IPS-15b (cell line): ENCODE measurements at regions not wholly inside any gene's neighbourhood (a gene's known extent, or its start where the extent isn't known, plus 50 kb on each side); places are given as distances from the start of the nearest gene placed in this dataset.
A peak's percentile ranks its signal among the peaks of the same experiment; 100 is the strongest.

ENCODE experiments used
- H3K27me3 ChIP-seq: one replicate; pipeline ENCODE4 v1.6.1; 2013; ENCODE audit warnings: low read length; ENCODE audit not compliant: control insufficient read depth, insufficient read depth
- H3K36me3 ChIP-seq: one replicate; pipeline ENCODE4 v1.6.1; 2013; ENCODE audit warnings: low read length; ENCODE audit not compliant: control insufficient read depth, insufficient read depth
- H3K4me1 ChIP-seq: one replicate; pipeline ENCODE4 v1.6.1; 2013; ENCODE audit warnings: mild to moderate bottlenecking, low read length; ENCODE audit not compliant: control insufficient read depth, insufficient read depth
- H3K4me3 ChIP-seq: one replicate; pipeline ENCODE4 v1.5.1; 2013; ENCODE audit warnings: low read depth, low read length
- H3K9ac ChIP-seq: one replicate; pipeline ENCODE4 v1.6.1; 2013; ENCODE audit warnings: low read depth, mild to moderate bottlenecking, low read length
- H3K9me3 ChIP-seq: one replicate; pipeline ENCODE4 v1.6.1; 2013; ENCODE audit warnings: mild to moderate bottlenecking, low read length; ENCODE audit not compliant: control insufficient read depth, insufficient read depth

DNA sequence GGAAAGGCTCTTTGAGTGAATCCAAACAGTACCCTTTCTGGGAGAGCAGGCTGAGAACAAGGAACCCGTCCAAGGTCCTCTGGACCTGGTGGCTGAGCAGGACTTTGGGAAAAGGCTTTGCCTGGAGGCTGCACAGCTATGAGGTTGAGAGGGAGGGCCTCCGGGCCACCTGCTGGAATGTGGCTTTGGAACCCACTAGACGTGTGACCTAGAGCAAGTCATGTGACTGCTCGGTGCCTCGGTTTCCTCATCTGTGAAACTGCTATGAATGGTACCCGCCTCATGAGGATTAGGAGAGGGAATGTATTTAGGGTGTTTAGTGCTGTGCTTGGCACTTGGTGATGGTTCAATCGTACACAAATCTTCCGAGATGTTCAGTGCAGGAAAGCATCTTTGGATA lies 50.4 kb downstream of the HAPSTR1 start:
- Histone ChIP-seq H3K4me1 (peaks cover 7% of the 10 kb centered on the region), H3K36me3 (no peaks in the 10 kb centered on the region)

DNA sequence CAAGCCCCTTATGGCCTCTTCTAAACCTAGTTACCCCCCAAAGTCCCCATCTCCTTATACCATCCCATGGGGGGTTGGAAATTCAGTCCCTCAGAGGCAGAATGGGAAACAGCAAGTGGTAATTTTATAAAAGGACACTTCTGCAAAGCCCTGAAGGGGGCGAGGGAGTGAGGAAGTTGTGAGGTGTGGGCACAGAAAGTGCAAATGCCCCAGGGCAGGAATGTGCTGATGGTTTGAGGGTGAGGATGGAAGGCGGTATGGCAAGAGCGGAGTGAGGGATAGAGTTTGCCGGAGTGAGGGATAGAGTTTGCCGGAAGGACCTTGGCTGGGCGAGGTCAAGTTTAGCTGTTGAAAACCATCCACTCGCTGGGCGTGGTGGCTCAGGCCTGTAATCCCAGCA lies 52.7 kb downstream of the HAPSTR1 start:
- Histone ChIP-seq H3K36me3 (no peaks in the 10 kb centered on the region), H3K9ac (no peak overlapping the region), H3K4me3 (no peak overlapping the region), H3K4me1 (peaks cover 14% of the 10 kb centered on the region), H3K9me3 (no peaks in the 10 kb centered on the region), H3K27me3 (no peaks in the 10 kb centered on the region)

More for the DNA sequence above, 50.4 kb downstream of the HAPSTR1 start:
- Histone ChIP-seq H3K27me3 (no peaks in the 10 kb centered on the region), H3K4me3 (no peak overlapping the region), H3K9ac (no peak overlapping the region), H3K9me3 (no peaks in the 10 kb centered on the region)

DNA sequence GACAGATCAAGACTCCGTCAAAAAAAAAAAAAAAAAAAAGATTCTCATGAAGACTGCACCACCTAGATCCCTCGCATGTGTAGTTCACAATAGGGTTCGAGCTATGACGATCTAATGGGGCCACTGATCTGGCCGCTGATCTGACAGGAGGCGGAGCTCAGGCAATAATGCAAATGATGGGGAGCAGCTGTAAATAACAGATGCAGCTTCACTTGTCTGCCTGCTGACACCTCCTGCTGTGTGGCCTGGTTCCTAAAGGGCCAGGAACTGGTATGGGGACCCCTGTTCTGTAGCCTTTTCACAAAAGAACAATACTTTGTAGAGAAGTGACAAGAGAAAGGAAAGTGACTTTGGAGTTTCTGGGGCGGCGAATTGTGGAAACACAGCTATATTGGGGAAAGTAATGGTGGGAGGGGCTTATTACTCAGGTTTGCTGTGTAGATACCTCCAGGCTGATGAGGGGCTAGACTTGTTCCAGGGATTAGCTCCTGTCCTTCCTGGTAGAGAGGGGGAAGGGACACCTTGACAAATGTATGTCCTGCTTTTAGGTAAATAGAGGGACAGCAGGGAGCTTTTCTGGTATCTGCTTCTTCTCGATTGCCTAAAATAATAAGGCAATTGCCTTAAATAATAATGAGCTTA lies 57.1 kb downstream of the HAPSTR1 start:
- no peaks in the 10 kb centered on the region for H3K9me3 ChIP-seq
- no peaks in the 10 kb centered on the region for H3K27me3 ChIP-seq
- H3K9ac ChIP-seq, result no peak overlapping the region
- peaks cover 15% of the 10 kb centered on the region for H3K4me1 ChIP-seq
- H3K36me3 ChIP-seq, result no peaks in the 10 kb centered on the region
- peak overlapping the region; percentile 2 for H3K4me3 ChIP-seq

DNA sequence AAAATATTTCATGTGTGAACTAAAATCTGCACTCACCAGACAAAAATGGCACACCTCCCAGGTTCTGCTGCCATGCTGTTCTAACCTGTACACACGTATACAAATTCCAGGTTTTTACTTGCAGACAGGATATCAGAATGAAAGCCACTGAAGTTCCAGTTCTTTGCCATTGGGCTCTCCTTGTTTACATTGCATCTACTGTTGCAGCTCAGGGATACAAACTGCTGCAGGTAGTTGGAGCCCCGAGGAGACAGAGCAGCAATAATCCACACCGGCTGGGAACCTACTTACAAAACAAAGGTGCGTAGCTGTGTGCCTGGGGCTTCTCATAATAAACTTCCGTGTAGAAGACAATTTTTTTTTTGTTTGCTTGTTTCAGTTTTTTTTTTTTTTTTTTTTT lies 59.6 kb downstream of the HAPSTR1 start:
- no peaks in the 10 kb centered on the region for H3K9me3 ChIP-seq
- H3K9ac ChIP-seq, result no peak overlapping the region
- no peak overlapping the region for H3K4me3 ChIP-seq
- H3K27me3 ChIP-seq, result no peaks in the 10 kb centered on the region
- peaks cover 18% of the 10 kb centered on the region for H3K4me1 ChIP-seq
- no peaks in the 10 kb centered on the region for H3K36me3 ChIP-seq

DNA sequence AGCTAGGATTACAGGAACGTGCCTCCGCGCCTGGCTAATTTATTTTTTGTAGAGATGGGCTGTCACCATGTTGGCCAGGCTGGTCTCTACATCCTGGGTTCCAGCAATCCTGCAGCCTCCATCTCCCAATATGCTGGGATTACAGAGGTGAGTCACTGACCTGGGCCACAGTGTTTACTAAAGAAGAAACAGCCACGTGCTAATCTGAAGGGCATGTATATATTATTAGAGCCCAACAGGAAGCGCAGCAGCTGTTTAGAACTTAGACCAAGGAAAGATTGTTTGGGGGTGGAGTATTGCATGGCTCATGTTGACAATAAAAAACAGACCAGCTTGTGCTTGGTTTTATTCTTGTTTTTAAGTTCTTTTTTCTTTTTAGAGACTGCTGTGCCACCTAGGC lies 60.2 kb downstream of the HAPSTR1 start:
- H3K4me3 ChIP-seq, result no peak overlapping the region
- no peaks in the 10 kb centered on the region for H3K27me3 ChIP-seq
- H3K36me3 ChIP-seq, result no peaks in the 10 kb centered on the region
- peaks cover 16% of the 10 kb centered on the region for H3K4me1 ChIP-seq
- no peak overlapping the region for H3K9ac ChIP-seq
- H3K9me3 ChIP-seq, result no peaks in the 10 kb centered on the region

DNA sequence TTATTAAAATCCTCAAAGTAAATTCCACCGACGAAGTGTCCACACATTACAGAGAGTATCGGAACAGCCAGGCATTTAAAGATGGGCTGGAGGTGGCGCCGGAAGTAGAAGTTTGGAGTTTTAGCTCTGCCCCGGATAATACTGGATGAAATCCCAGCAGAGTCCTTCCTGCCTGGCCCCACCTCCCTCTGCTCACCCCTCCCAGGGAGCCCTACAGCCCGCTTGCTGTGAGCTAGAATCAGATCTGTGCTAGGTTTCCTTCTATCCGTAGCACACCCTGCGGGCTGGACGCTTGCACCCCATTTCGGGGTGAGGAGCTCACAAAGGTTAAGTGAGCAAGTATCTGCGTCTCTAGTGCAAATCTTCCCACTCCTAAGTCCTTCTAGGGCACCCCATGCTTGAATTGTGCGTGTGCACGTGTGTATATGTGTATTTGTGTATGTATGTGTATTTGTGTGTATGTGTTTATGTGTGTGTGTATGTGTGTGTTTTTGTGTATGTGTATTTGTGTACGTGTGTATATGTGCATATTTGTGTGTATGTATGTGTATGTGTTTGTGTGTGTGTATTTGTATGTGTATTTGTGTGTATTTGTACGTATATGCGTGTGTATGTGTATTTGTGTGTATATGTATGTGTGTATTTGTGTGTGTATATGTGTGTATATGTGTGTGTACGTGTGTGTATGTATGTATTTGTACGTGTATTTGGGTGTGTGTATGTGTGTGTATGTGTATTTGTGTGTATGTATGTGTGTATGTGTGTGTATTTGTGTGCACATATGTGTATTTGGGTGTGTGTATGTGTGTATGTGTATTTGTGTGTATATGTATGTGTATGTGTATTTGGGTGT lies 61.4 kb downstream of the HAPSTR1 start:
- H3K9ac ChIP-seq, result no peak overlapping the region
- H3K9me3 ChIP-seq, result no peaks in the 10 kb centered on the region
- H3K4me3 ChIP-seq, result no peak overlapping the region
- H3K36me3 ChIP-seq, result no peaks in the 10 kb centered on the region
- H3K27me3 ChIP-seq, result no peaks in the 10 kb centered on the region
- H3K4me1 ChIP-seq, result peaks cover 14% of the 10 kb centered on the region

DNA sequence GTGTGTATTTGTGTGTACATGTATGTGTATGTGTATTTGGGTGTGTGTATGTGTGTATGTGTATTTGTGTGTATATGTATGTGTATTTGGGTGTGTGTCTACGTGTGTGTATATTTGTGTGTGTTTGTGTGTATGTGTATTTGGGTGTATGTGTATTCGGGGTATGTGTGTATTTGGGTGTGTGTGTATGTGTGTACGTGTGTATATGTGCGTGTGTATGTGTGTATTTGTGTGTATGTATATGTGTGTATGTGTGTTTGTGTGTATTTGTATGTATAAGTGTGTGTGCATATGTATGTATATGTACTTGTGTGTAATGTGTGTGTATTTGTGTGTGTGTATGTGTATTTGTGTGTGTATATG lies 62.0 kb downstream of the HAPSTR1 start:
- Histone ChIP-seq H3K9me3 (no peaks in the 10 kb centered on the region), H3K4me1 (peaks cover 14% of the 10 kb centered on the region), H3K36me3 (no peaks in the 10 kb centered on the region), H3K4me3 (no peak overlapping the region), H3K9ac (no peak overlapping the region), H3K27me3 (no peaks in the 10 kb centered on the region)

DNA sequence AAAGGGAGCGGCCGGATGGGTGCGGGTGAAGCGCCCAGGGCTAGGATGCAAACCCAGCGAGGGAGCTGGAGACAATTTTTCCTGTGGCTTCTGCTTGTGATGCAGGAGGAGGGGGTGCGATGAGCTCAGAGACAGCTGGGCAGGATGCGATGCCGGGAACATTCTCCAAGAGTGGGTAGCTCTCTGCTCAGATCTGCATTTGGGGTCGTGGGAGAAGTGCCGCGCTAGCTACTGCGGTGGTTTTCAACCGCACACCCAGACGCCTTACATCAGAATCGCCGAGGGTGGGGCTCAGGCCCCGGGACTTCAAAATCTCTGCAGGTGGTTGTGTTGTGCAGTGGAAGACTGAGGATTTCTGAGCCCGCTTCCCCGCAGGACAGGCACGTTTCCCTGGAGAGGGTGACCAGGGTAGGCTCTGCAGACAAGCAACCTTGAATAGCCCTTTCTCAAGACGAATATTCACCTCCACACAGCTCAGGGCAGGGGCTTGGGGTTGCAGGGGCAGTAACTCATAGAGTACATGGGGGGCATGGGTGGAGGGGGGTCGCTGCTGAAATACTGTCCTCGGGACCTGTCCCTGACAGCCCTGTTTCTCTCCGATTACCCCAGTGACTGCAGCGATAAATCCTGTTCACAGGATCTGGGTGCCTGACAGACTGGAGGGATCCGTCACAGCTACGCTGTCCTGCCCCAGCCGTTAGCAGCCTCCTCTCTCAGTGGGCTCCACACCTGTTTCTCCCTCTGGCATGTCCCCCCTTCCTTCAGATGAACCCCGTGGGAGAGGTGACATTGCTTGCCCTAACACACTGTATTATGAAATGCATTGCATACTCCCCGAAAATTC lies 63.3 kb downstream of the HAPSTR1 start:
- H3K9ac ChIP-seq, result no peak overlapping the region
- no peaks in the 10 kb centered on the region for H3K27me3 ChIP-seq
- H3K4me1 ChIP-seq, result peaks cover 6% of the 10 kb centered on the region
- H3K4me3 ChIP-seq, result peak overlapping the region; percentile 36
- no peaks in the 10 kb centered on the region for H3K9me3 ChIP-seq
- H3K36me3 ChIP-seq, result no peaks in the 10 kb centered on the region

DNA sequence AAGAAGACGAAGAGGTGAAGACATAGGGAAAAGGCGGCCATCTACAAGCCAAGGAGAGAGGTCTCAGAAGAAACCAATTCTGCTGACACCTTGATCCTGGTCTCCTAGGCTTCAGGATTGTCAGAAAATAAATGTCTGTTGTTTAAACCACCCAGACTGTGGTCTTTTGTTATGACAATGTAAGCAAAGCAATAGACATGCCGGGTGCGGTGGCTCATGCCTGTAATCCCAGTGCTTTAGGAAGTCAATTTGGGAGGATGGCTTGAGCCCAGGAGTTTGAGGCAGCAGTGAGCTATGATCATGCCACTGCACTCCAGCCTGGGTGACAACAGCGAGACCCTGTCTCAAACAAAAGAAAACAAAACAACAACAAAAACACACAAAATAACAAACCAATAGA lies 64.4 kb downstream of the HAPSTR1 start:
- Histone ChIP-seq H3K36me3 (no peaks in the 10 kb centered on the region), H3K9me3 (no peaks in the 10 kb centered on the region), H3K9ac (no peak overlapping the region), H3K27me3 (no peaks in the 10 kb centered on the region), H3K4me1 (peaks cover 6% of the 10 kb centered on the region), H3K4me3 (no peak overlapping the region)

DNA sequence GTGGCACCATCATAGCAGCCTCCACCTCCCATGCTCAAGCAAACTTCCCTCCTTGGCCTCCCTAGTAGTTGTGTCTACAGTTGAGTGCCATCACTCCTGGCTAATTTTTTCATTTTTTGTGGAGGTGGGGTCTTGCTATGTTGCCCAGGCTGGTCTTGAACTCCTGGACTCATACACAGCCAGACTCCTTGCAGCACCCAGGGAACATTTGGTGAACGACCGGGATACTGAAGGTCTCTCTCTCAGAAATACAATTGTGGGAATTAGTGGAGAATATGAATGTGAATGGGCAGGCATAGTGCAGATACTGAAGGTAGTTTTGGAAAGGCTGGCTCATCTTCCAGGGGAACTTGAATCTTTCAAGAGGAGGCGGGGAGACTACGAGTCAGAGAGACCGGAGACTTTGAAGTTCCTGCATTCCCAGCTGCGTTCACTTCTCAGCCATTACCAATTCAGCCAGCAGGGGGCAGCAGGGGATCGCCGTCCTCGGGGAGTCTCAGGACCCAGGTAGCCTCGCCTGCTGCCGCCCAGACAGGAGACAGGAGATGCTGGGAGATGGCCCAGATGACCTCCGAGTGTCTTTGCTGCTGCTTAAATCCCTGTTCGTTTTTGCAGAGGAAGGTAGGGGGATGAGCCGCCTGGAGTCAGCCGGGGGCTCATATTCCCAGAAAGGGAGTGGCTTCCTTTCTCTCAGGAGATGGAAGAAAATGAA lies 68.6 kb downstream of the HAPSTR1 start:
- no peaks in the 10 kb centered on the region for H3K9me3 ChIP-seq
- peak overlapping the region; percentile 13 for H3K4me3 ChIP-seq
- H3K27me3 ChIP-seq, result no peaks in the 10 kb centered on the region
- no peaks in the 10 kb centered on the region for H3K36me3 ChIP-seq
- peaks cover 5% of the 10 kb centered on the region for H3K4me1 ChIP-seq
- H3K9ac ChIP-seq, result no peak overlapping the region

DNA sequence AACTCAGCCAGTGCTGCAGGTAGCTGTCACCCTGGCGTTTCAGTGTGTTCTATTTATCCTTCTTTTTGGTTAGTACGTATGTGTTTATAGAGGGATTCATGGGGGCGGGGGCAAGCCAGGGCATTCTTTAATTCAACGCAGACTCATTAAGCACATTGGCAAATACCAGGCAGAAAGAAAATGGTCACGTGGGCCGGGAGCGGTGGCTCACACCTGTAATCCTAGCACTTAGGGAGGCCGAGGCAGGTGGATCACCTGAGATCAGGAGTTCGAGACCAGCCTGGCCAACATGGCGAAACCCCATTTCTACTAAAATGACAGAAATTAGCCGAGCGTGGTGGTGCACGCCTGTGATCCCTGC lies 69.1 kb downstream of the HAPSTR1 start:
- Histone ChIP-seq H3K4me1 (peaks cover 3% of the 10 kb centered on the region), H3K9me3 (no peaks in the 10 kb centered on the region), H3K9ac (no peak overlapping the region), H3K36me3 (no peaks in the 10 kb centered on the region), H3K27me3 (no peaks in the 10 kb centered on the region), H3K4me3 (peak overlapping the region; percentile 13)
